Right lobe of liver (tissue), 4 donors: ENCODE measurements at regions not wholly inside any gene's neighbourhood (a gene's known extent, or its start where the extent isn't known, plus 50 kb on each side); places are given as distances from the start of the nearest gene placed in this dataset.

Experiments
- POLR2A ChIP-seq: fragments of 450-650 bp; IDR thresholded peaks from one replicate; pipeline ENCODE4 v1.6.1; 2017; ENCODE audit warnings: antibody characterized with exemption, mild to moderate bottlenecking
- TF ChIP-seq, protein P1 (sequence below), 4 donors: fragments of 200-600 bp in 3 of 4; fragments of 450-650 bp in 1 of 4; IDR thresholded peaks; one replicate each; pipeline versions ENCODE4 v1.5.1 to v1.8.0; 2016 to 2022; ENCODE audit warnings: antibody characterized with exemption in 4 of 4, mild to moderate bottlenecking in 2 of 4
- donor health status: DM: no; HTN: no; CAD: no.
- donor health status: DM: no; HTN: no; CAD: no.
- donor health status: DM: no; HTN: yes; CAD: no.

DNA sequence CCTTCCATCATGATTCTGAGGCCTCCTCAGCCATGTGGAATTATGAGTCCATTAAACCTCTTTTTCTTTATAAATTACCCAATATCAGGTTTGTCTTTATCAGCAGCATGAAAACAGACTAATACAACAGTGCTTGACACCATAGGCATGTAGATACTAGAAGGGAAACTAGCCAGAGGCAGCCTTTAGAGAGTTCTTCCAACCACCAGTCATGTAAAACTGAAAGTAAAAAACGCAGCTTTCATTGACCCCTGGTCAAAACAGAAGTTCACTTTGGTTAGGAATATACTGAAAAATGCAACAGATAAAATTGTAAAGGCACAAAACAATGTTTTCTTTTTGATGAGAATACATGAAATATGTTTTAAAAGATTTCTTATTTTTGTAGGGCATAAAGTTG is 122.8 kb upstream of the L3MBTL4 start:
- TF ChIP-seq, protein P1, sequence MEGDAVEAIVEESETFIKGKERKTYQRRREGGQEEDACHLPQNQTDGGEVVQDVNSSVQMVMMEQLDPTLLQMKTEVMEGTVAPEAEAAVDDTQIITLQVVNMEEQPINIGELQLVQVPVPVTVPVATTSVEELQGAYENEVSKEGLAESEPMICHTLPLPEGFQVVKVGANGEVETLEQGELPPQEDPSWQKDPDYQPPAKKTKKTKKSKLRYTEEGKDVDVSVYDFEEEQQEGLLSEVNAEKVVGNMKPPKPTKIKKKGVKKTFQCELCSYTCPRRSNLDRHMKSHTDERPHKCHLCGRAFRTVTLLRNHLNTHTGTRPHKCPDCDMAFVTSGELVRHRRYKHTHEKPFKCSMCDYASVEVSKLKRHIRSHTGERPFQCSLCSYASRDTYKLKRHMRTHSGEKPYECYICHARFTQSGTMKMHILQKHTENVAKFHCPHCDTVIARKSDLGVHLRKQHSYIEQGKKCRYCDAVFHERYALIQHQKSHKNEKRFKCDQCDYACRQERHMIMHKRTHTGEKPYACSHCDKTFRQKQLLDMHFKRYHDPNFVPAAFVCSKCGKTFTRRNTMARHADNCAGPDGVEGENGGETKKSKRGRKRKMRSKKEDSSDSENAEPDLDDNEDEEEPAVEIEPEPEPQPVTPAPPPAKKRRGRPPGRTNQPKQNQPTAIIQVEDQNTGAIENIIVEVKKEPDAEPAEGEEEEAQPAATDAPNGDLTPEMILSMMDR (IDR thresholded peaks at IDR 0.05), result no peak
- TF ChIP-seq POLR2A, result no peak
